Hypothalamus (tissue), 51 donors: ENCODE measurements at regions not wholly inside any gene's neighbourhood (a gene's known extent, or its start where the extent isn't known, plus 50 kb on each side); places are given as distances from the start of the nearest gene placed in this dataset.
A peak's percentile ranks its signal among the peaks of the same experiment; 100 is the strongest.
"Not testable (repeated sequence)": the region's sequence is repeated elsewhere in the genome, so short reads cannot be mapped to it uniquely, and the experiment has no call there.

ENCODE experiments used
- DNase-seq, 51 donors: peaks; one replicate each; lab custom pipeline; 2025; lab: John Stamatoyannopoulos, UW

- no peak for DNase-seq
Measured at GRCh38 chr1:163933437-163933836, 611.7 kb downstream of the NUF2 start.

- no peak for DNase-seq
Measured at GRCh38 chr1:163935738-163936374, 614.1 kb downstream of the NUF2 start.

- no peak for DNase-seq
Measured at GRCh38 chr1:163959622-163960021, 599.4 kb upstream of the PBX1 start.

- no peak for DNase-seq
Measured at GRCh38 chr1:163970151-163970550, 588.8 kb upstream of the PBX1 start.

- peak in 16 of 51 donors; percentile 1 to 48 (median 5) for DNase-seq
Measured at GRCh38 chr1:163970699-163971098, 588.3 kb upstream of the PBX1 start.

- no peak for DNase-seq
Measured at GRCh38 chr1:163973586-163973985, 585.4 kb upstream of the PBX1 start.

GRCh38 chr1:163974120-163974519 is 584.9 kb upstream of the PBX1 start:
- DNase-seq = no peak

- DNase-seq = no peak
Measured at GRCh38 chr1:163980394-163980793, 578.6 kb upstream of the PBX1 start.

GRCh38 chr1:163981500-163982030 is 577.4 kb upstream of the PBX1 start:
- no peak for DNase-seq

GRCh38 chr1:163983097-163983496 is 575.9 kb upstream of the PBX1 start:
- DNase-seq = no peak

GRCh38 chr1:163985700-163986099 is 573.3 kb upstream of the PBX1 start:
- DNase-seq = no peak

GRCh38 chr1:163999131-163999530 is 559.9 kb upstream of the PBX1 start:
- no peak for DNase-seq

- DNase-seq = not testable (repeated sequence)
Measured at GRCh38 chr1:164006186-164006585, 552.8 kb upstream of the PBX1 start.

GRCh38 chr1:164006621-164007020 is 552.4 kb upstream of the PBX1 start:
- no peak for DNase-seq

GRCh38 chr1:164017239-164017638 is 541.7 kb upstream of the PBX1 start:
- DNase-seq = no peak

- DNase-seq = no peak
Measured at GRCh38 chr1:164020391-164020790, 538.6 kb upstream of the PBX1 start.

- no peak for DNase-seq
Measured at GRCh38 chr1:164021813-164022212, 537.2 kb upstream of the PBX1 start.

- no peak for DNase-seq
Measured at GRCh38 chr1:164033782-164034181, 525.2 kb upstream of the PBX1 start.

- no peak for DNase-seq
Measured at GRCh38 chr1:164040754-164041153, 518.2 kb upstream of the PBX1 start.

GRCh38 chr1:164051782-164052181 is 507.2 kb upstream of the PBX1 start:
- DNase-seq = no peak

- DNase-seq = no peak
Measured at GRCh38 chr1:164054331-164054730, 504.7 kb upstream of the PBX1 start.

- no peak for DNase-seq
Measured at GRCh38 chr1:164058198-164058597, 500.8 kb upstream of the PBX1 start.

GRCh38 chr1:164061528-164061927 is 497.5 kb upstream of the PBX1 start:
- no peak for DNase-seq
